DMS79 (cell line): ENCODE measurements at regions not wholly inside any gene's neighbourhood (a gene's known extent, or its start where the extent isn't known, plus 50 kb on each side); places are given as distances from the start of the nearest gene placed in this dataset.

ENCODE experiments used
- DNase-seq: peaks from one replicate; lab custom pipeline; 2025; lab: John Stamatoyannopoulos, UW

- DNase-seq, result no peak
Observed at GRCh38 chr15:95872366-95872771, 458.1 kb upstream of the NR2F2 start.

- no peak for DNase-seq
Observed at GRCh38 chr15:95874637-95875036, 455.9 kb upstream of the NR2F2 start.

- DNase-seq, result no peak
Observed at GRCh38 chr15:95875121-95875643, 455.3 kb upstream of the NR2F2 start.

DNA sequence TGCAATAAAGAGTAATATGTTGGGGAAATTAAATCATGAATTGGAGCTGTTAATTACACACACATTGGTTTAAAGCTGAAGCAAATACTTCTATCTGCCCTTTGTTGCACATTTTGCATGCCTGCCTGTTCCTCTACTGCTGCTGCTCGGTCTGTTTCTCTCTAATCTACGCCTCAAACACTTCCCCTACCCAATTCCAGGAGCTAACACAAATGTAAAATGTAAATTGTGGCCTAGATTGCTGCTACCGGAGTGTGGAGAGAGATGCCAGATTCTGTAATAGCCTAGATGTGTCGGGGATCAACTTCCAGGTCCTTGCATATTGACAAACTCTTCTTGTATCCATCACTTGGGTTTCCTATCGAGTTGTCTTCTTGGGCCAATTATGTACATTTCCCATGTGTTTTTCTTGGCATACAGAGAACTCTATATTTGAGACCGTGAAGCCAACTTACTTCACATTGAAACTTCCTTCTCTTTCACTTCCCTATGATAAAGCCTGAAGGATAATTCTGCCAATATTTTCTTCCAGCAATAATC, 450.4 kb upstream of the NR2F2 start:
- no peak for DNase-seq

DNA sequence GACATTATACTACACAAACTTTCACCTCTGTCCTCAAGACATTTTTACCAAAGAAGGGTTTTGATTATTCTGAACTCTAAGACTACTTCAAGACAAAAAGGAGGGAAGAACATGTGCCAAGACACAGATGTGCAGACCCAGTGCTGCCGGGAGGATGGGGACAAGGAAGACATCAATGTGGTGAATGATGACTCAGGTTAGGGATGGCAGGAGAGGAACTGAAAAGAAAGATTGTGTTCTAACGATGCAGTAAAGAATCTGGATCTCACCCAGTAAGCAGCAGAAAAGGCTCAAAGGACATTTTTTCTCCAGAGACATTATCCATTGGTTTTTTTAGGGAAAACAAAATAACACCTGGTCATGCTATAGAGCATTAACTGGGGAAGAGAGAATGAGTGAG, 449.9 kb upstream of the NR2F2 start:
- no peak for DNase-seq

GRCh38 chr15:95883064-95883463, 447.4 kb upstream of the NR2F2 start:
- DNase-seq, result no peak

DNA sequence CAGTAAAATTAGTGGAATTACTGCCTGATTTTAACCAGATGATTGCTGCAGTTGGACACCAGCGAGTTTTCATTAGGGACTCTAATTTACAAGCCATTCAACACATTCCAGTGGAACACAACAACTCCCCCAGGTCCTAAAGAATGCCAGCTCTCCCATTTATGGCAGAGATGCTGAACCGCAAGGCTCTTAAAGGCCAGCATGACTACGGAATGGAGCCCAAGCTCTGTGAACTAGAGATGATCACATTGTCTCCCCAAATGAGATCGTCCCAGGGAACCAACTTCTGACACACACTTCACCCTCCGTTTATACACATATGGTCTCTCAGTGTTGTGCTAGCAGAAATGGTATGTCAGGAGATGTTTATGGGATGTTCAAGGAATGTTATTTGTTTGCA, 446.2 kb upstream of the NR2F2 start:
- DNase-seq, result no peak

DNA sequence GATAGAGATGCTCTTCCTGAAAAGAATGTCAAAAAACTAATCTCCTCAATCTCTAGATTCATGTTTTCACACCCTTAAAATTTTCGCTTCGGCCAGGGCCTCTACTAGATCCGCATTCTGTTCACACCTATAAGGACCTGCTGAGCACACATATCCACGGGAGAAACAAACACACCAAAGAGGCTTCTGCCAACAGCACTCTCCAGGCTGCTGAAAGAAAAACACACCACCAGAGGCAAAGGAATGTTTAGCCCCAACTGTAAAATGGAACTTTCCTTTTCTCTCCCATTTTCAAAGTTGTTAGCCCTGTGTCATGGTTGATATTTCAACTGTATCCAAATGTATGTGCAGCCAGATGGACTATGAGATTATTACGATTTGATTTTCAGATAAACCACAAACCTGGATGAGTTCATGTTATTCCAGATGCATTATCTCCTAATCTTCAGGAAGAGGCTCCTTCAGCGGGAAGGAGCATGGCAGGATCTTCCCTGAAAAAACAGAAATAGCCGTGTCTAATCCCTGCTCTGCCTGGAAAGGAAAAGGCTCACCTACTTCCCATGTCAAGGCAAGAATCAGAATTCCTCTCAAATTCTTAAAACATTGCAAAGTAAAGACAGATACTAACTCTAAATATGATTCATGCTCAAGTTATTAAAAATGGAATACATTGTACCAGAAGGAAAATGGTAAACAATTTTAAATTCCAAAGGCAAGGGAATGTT, 442.7 kb upstream of the NR2F2 start:
- no peak for DNase-seq

DNA sequence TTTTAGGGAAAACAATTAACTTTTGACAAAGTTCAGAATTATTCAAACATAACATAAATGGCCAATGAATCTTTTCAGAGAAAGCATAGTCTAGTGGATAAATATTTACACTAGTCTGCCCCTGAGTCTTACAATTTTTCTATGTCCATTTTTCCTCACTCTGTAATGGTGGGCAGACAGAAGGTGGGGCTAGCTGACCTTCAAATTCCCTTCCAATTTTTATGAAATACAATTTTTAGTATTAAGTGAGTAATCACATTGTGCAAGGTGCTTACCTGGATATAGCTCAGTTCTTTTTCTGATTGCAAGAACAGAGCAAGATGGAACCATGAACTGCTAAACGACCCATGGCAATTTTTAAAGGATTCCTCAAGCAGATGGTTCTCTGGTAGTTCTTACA, 441.7 kb upstream of the NR2F2 start:
- DNase-seq, result no peak

- no peak for DNase-seq
Observed at GRCh38 chr15:95894407-95894956, 436.0 kb upstream of the NR2F2 start.

DNA sequence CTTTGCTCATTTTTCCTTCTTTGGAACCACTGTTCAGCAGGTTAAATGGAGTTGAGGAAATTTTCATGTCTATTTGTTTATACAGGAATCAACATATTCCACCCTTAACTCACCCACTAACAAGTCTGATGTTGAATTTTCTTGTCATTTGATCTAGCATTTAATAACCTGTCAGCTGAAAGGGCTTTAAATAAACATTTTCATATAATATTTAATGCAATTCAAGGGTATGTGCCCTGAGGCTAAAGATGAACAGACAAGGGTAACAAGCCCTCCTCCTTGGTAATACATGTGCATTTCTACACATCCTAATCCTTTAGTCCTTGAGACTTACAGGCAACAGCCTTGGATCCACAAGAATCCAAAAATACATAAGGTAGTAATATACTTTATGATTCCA, 435.0 kb upstream of the NR2F2 start:
- DNase-seq, result no peak

DNA sequence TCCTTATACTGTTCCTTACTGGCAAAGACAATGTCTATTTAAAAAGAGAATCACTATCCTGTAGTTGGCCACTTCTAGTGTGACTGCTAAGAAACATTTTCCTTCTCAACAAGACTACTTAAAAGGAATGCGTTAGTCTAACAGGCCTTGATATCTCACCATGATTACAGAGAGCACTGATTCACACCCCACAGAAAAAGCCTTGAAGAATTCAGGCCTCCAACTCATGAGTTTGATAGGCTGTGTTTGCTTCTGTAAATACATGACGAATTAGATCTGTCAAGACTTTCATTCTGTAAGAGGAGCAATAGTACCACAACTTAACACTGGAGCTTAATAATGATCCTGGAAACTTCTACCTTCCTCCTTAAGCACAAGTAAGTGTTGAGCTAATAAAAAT, 432.8 kb upstream of the NR2F2 start:
- no peak for DNase-seq

GRCh38 chr15:95898761-95899160, 431.7 kb upstream of the NR2F2 start:
- no peak for DNase-seq

- no peak for DNase-seq
Observed at GRCh38 chr15:95901271-95901670, 429.2 kb upstream of the NR2F2 start.

GRCh38 chr15:95902606-95903005, 427.9 kb upstream of the NR2F2 start:
- DNase-seq, result no peak

DNA sequence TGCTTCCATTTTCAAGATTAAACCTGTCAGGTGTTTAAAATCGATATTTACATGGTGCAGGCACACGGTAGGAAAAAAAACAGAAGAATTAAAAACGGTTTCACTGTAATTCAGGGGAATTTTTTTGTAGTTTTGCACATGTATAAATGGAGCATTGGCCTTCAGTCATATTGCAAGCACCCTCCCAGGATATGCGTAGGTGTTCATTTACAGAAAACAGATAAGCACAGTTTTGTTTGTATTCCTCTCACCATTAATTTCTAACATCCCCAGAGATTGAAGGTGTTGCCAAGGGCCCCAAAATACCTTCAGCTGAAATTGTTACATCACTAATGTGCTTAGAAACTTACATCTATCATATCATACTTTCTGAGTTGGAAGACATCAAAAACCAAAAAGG, 427.1 kb upstream of the NR2F2 start:
- no peak for DNase-seq

DNA sequence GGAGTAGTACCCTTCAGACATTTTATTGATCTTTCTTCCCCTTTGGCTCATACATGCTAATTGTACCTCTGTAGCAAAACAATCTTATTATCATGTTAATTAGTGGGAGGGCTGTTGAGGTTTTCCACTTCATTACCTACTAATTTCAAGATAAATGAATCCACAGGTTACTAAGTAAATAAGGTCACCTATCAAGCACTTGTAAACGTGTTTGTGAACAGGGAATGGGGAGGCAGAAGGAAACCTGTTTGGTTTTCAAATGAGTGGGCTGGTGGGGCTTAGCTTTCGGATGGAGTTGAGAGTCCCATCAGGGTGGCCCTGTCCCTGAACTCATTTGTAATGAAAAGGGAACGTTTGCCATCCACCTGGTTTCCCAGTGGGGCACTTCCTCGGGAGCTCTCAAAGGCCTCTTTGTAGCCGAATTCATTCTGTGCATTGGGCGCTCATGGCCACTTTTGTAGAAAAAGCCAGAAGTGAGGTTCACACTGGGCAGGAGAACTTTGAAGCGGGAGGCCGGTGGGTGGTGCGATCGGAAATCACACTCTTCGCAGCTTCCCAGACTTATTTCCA, 419.8 kb upstream of the NR2F2 start:
- DNase-seq, result no peak

DNA sequence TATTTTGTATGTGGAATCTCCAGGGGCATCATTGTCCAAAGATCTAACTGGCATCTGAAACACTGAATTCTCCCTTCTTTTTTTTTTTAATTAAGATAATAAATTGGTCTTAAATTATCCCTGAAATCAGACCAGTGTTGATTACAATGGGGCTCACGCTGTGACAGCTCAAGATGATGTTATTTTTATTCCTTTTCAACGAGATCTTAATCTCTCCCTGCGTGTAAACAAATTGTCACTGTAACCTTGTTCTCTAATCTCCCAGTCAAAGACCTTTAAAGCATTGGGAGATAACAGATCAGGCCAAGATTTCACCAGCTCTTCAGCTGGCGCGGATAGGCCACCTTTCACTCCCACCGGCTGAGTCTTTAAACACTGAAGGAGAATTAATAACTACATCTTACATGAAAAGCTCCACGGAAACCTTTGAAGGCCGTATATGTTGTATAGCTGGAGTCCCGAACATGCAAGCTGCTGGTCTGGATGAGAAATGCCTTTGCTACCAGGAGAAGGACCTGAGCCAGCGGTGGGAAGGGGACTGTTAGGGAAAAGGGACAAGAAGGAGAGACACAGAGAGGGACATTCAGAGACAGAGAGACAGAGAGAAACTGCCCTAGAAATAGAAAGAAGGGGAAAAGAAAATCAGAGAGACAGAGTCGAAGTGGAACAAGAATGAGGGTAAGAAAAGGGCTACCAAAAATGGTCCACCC, 418.8 kb upstream of the NR2F2 start:
- DNase-seq, result no peak

DNA sequence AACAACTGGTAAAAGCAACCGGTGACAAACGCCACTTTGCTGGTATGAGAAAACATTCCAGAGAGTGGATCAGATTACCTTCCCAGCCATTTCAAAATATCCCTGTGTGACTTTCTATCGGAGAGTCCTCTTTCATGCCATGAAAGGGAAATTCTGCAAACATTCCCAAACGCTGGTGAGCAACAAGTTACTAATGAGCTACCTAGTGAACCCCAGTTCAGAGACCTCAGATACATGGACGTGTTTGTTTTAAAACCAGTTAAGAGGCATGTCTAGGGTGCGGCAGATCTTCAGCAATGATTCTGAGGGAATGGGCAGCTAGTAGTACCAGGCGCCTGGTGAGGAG, 418.2 kb upstream of the NR2F2 start:
- DNase-seq, result no peak

DNA sequence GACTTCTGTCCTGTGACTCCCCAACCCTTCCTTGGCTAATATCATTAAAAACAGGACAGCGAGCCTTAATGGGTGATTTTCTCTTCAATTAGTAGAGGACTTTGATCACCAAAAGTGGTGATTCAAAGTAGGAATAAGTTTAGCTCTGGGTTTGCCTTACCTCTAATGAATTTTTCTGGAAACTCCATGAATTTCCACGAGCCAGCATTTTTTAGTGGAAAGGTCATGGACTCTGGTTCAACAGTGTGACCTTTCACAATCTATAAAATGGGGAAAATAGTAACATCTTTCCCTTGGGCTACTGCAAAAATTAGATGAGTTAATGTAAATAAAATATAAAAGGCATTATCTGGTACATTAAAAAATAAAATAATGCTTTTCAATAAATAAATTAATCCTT, 417.8 kb upstream of the NR2F2 start:
- no peak for DNase-seq

- DNase-seq, result no peak
Observed at GRCh38 chr15:95916568-95916967, 413.9 kb upstream of the NR2F2 start.

- no peak for DNase-seq
Observed at GRCh38 chr15:95918525-95918924, 412.0 kb upstream of the NR2F2 start.

- no peak for DNase-seq
Observed at GRCh38 chr15:95919460-95919859, 411.0 kb upstream of the NR2F2 start.
